OCI-LY7 (cell line): ENCODE measurements at regions not wholly inside any gene's neighbourhood (a gene's known extent, or its start where the extent isn't known, plus 50 kb on each side); places are given as distances from the start of the nearest gene placed in this dataset.

Experiments used
- BruUV-seq: library from RNA; stranded (reverse); fragments of 400-500 nt; replicated peaks from 2 replicates; lab custom pipeline; 2021; lab: Mats Ljungman, UMichigan
- CTCF ChIA-PET: fragments of 300-600 bp; sonication (Branson Sonifier 250); formaldehyde crosslinking; loops from one replicate; lab custom pipeline; 2022; ENCODE audit warnings: antibody characterized with exemption; ENCODE audit not compliant: unreplicated experiment; lab: Charles Lee
- POLR2A ChIA-PET: fragments of 300-600 bp; sonication (Branson Sonifier 250); formaldehyde crosslinking; loops from one replicate; lab custom pipeline; 2022; ENCODE audit warnings: antibody characterized with exemption; lab: Charles Lee
- DNase-seq: peaks from one replicate; pipeline ENCODE4 v3.0.0-alpha.2; 2015; ENCODE audit warnings: low spot score
- H2AFZ ChIP-seq: fragments of 200-600 bp; sonication (generic), shearing (Covaris generic); 2 replicates; pipeline ENCODE4 v1.6.1; 2014; ENCODE audit warnings: mild to moderate bottlenecking, antibody characterized with exemption, low read length, moderate library complexity
- H3K27ac ChIP-seq: fragments of 200-600 bp; sonication (generic); 2 replicates; pipeline ENCODE4 v1.5.1; 2014; ENCODE audit warnings: mixed run types, low read depth, mild to moderate bottlenecking, moderate library complexity, low read length, inconsistent platforms; ENCODE audit not compliant: poor library complexity, severe bottlenecking
- H3K36me3 ChIP-seq: fragments of 200-600 bp; sonication (generic); 2 replicates; pipeline ENCODE4 v1.6.1; 2014; ENCODE audit warnings: mild to moderate bottlenecking, antibody characterized with exemption, low read length, moderate library complexity, mixed read lengths; ENCODE audit not compliant: insufficient read depth
- H3K4me1 ChIP-seq: fragments of 200-600 bp; sonication (generic); 2 replicates; pipeline ENCODE4 v1.5.1; 2014; ENCODE audit warnings: mild to moderate bottlenecking, low read length; ENCODE audit not compliant: insufficient read depth, poor library complexity, severe bottlenecking
- H3K4me2 ChIP-seq: fragments of 200-600 bp; sonication (generic); 2 replicates; pipeline ENCODE4 v1.6.1; 2014; ENCODE audit warnings: mild to moderate bottlenecking, low read length
- H3K4me3 ChIP-seq: fragments of 200-600 bp; sonication (generic); 2 replicates; pipeline ENCODE4 v1.5.1; 2014; ENCODE audit warnings: mild to moderate bottlenecking, low read depth, low read length; ENCODE audit not compliant: poor library complexity, severe bottlenecking
- H3K79me2 ChIP-seq: fragments of 200-600 bp; sonication (generic); 2 replicates; pipeline ENCODE4 v1.6.1; 2016; ENCODE audit warnings: low read depth, mild to moderate bottlenecking, low read length, moderate library complexity, mixed read lengths; ENCODE audit not compliant: insufficient read depth
- H3K9me2 ChIP-seq: fragments of 200-600 bp; sonication (generic); 2 replicates; pipeline ENCODE4 v1.6.1; 2016; ENCODE audit warnings: mild to moderate bottlenecking, low read length, mixed read lengths; ENCODE audit not compliant: insufficient read depth
- H3K9me3 ChIP-seq: fragments of 200-600 bp; sonication (generic); 2 replicates; pipeline ENCODE4 v1.6.1; 2014; ENCODE audit warnings: mild to moderate bottlenecking, mixed run types, low read length, mixed read lengths
- H4K20me1 ChIP-seq: fragments of 200-600 bp; sonication (generic); 2 replicates; pipeline ENCODE4 v1.6.1; 2014; ENCODE audit warnings: mild to moderate bottlenecking, antibody characterized with exemption, low read length, moderate library complexity, mixed read lengths; ENCODE audit not compliant: insufficient read depth
- EZH2phosphoT487 ChIP-seq: fragments of 200-600 bp; sonication (generic); IDR thresholded peaks from 2 replicates; pipeline ENCODE4 v1.6.1; 2018; ENCODE audit warnings: low read depth, borderline replicate concordance, mild to moderate bottlenecking, mixed run types, antibody characterized with exemption, low read length, moderate library complexity, mixed read lengths
- intact Hi-C: fragments of 100-400 bp; cut with micrococcal nuclease; formaldehyde crosslinking; loops from one replicate; pipeline ENCODE4 v1.10.0; 2022; ENCODE audit not compliant: unreplicated experiment
- TF ChIP-seq, protein P1 (sequence below): fragments of 200-600 bp; sonication (generic); conservative IDR thresholded peaks from 2 replicates; pipeline ENCODE4 v1.5.1; 2014; ENCODE audit warnings: mild to moderate bottlenecking, antibody characterized with exemption, low read length, moderate library complexity, mixed read lengths

- H3K27ac ChIP-seq, result no peak overlapping the region
- H3K9me3 ChIP-seq, result no peaks in the 10 kb centered on the region
- no peak overlapping the region for H3K4me3 ChIP-seq
- no peak overlapping the region for H3K4me2 ChIP-seq
- ChIA-PET CTCF (no interaction called here), POLR2A (no interaction called here)
- BruUV-seq, result no TSS peak
- no peaks in the 10 kb centered on the region for H4K20me1 ChIP-seq
- H3K4me1 ChIP-seq, result no peaks in the 10 kb centered on the region
- TF ChIP-seq EZH2phosphoT487, result no peak
- TF ChIP-seq, protein P1, sequence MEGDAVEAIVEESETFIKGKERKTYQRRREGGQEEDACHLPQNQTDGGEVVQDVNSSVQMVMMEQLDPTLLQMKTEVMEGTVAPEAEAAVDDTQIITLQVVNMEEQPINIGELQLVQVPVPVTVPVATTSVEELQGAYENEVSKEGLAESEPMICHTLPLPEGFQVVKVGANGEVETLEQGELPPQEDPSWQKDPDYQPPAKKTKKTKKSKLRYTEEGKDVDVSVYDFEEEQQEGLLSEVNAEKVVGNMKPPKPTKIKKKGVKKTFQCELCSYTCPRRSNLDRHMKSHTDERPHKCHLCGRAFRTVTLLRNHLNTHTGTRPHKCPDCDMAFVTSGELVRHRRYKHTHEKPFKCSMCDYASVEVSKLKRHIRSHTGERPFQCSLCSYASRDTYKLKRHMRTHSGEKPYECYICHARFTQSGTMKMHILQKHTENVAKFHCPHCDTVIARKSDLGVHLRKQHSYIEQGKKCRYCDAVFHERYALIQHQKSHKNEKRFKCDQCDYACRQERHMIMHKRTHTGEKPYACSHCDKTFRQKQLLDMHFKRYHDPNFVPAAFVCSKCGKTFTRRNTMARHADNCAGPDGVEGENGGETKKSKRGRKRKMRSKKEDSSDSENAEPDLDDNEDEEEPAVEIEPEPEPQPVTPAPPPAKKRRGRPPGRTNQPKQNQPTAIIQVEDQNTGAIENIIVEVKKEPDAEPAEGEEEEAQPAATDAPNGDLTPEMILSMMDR, result no peak
- DNase-seq, result no peak
- no peaks in the 10 kb centered on the region for H3K9me2 ChIP-seq
- intact Hi-C loops, result no loop called here
- H2AFZ ChIP-seq, result no peak overlapping the region
- H3K36me3 ChIP-seq, result no peaks in the 10 kb centered on the region
- H3K79me2 ChIP-seq, result no peaks in the 10 kb centered on the region
Observed at GRCh38 chr14:44271637-44272036, 235.4 kb downstream of the FSCB start.

DNA sequence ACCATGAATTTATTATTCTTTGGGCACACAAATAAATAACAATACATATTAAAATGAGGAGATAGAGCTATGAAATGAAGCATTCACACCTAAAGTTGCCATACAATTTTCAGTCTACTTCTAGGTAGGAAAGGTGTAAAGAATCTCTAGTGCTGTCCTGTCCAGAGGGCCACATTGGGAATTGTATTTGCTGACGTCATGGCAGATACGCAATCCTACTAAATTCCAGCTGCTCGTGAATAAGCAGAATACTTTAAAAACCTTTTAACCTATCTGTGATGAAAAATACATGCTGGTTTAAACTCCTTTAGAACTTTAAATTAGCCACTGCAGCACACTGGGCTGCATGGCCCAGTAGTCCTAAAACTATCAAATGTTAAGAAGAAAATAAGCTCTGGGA is 236.1 kb downstream of the FSCB start:
- H3K79me2 ChIP-seq, result no peaks in the 10 kb centered on the region
- no peaks in the 10 kb centered on the region for H3K9me3 ChIP-seq
- H3K4me3 ChIP-seq, result no peak overlapping the region
- H3K36me3 ChIP-seq, result no peaks in the 10 kb centered on the region
- no peak overlapping the region for H3K4me2 ChIP-seq
- POLR2A ChIA-PET, result no interaction called here
- DNase-seq, result no peak
- intact Hi-C loops, result no loop called here
- TF ChIP-seq, protein P1, result no peak
- no peak for TF ChIP-seq EZH2phosphoT487
- no peak overlapping the region for H3K27ac ChIP-seq
- H2AFZ ChIP-seq, result no peak overlapping the region
- BruUV-seq, result no TSS peak
- H3K4me1 ChIP-seq, result no peaks in the 10 kb centered on the region
- H4K20me1 ChIP-seq, result no peaks in the 10 kb centered on the region
- CTCF ChIA-PET, result no interaction called here
- no peaks in the 10 kb centered on the region for H3K9me2 ChIP-seq

DNA sequence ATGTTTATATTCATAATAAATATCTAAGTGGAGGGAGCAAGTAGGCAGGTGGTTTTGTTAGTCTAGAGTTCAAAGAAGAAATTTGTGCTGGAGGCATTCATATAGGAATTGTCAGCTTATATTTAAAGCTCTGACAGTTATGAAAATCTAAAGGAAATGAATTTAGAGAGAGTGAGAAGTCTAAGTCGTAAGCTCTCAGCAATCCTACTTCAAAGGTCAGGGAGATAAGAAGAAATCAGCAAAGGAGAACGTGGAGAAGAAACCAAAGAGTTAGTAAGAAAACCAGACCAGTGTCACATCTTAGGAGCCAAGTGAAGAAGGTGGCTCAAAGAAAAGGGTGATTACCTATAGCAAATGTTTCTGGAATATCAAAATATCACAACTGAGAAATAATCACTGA is 241.8 kb downstream of the FSCB start:
- H3K4me3 ChIP-seq, result no peak overlapping the region
- no peak overlapping the region for H3K4me2 ChIP-seq
- no peaks in the 10 kb centered on the region for H3K4me1 ChIP-seq
- BruUV-seq, result no TSS peak
- POLR2A ChIA-PET, result no interaction called here
- H3K27ac ChIP-seq, result no peak overlapping the region
- CTCF ChIA-PET, result no interaction called here
- H3K79me2 ChIP-seq, result no peaks in the 10 kb centered on the region
- H2AFZ ChIP-seq, result no peak overlapping the region
- intact Hi-C loops, result no loop called here
- no peaks in the 10 kb centered on the region for H3K36me3 ChIP-seq
- H3K9me3 ChIP-seq, result no peaks in the 10 kb centered on the region
- H3K9me2 ChIP-seq, result no peaks in the 10 kb centered on the region; the same call in 1 of the 2 replicates
- no peak for DNase-seq
- TF ChIP-seq, protein P1, result no peak
- no peak for TF ChIP-seq EZH2phosphoT487
- H4K20me1 ChIP-seq, result no peaks in the 10 kb centered on the region
